ENCODE measurements at regions not wholly inside any gene's neighbourhood (a gene's known extent, or its start where the extent isn't known, plus 50 kb on each side); places are given as distances from the start of the nearest gene placed in this dataset.

- Mint-ChIP-seq H3K36me3 (ENCODE audit: low read depth) (peaks cover 2% of the 10 kb centered on the region), H3K27ac (ENCODE audit: unreplicated experiment) (no peak overlapping the region), H3K4me3 (no peak overlapping the region), H3K27me3 (ENCODE audit: low read depth) (no peaks in the 10 kb centered on the region), H3K4me1 (no peaks in the 10 kb centered on the region), H3K9me3 (peaks cover 3% of the 10 kb centered on the region)
- no peak for DNase-seq (ENCODE audit: low read depth, low spot score)
- no peak for TF ChIP-seq CTCF (conservative IDR thresholded peaks at IDR 0.05)
These were observed 556.3 kb downstream of the PCDH17 start for GRCh38 chr13:58187881-58188280.

DNA sequence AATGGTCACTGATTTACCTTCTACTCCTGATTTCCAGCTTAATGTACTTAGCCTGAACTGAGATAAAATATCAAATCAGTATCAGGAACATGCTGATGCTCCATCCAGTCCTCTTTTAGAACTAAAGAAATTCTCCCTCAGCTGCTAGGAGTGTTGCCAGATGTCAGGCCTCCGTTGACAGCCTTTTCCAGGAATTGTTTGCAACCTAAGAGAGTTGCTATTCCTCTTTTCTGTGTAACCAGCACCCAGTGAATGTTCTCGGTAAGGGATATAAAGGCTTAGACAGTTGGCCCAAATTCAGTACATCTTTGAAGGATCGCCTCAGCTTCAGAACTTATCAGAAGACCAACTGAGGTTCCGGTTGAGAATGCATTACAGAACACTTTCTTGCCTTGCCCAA lies 559.0 kb downstream of the PCDH17 start:
- DNase-seq (ENCODE audit: low read depth, low spot score) = no peak
- peaks cover 5% of the 10 kb centered on the region for H3K9me3 Mint-ChIP-seq
- no peak overlapping the region for H3K27ac Mint-ChIP-seq (ENCODE audit: unreplicated experiment)
- H3K4me3 Mint-ChIP-seq = no peak overlapping the region
- no peaks in the 10 kb centered on the region for H3K4me1 Mint-ChIP-seq
- TF ChIP-seq CTCF (conservative IDR thresholded peaks at IDR 0.05) = no peak
- H3K27me3 Mint-ChIP-seq (ENCODE audit: low read depth) = no peaks in the 10 kb centered on the region
- peaks cover 2% of the 10 kb centered on the region for H3K36me3 Mint-ChIP-seq (ENCODE audit: low read depth)

DNA sequence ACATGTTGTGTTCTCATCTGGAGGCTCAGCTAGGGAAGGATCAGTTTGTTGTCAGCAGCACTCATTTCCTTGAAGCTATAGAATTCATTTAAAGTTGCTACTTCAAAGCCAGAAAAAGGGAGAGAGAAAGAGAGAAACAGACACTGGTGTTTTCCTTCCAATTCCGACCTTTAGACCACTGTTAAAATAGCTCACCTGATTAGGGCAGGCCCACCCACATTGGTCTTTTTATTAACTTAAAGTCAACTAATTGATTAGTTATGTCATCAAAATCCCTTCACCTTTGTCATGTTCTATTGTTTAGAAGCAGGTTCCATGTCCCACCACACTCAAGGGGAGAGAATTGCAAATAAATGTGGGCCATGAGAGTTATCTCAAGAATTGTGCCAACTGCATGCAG lies 560.2 kb downstream of the PCDH17 start:
- H3K4me3 Mint-ChIP-seq = no peak overlapping the region
- no peaks in the 10 kb centered on the region for H3K4me1 Mint-ChIP-seq
- H3K27me3 Mint-ChIP-seq (ENCODE audit: low read depth) = no peaks in the 10 kb centered on the region
- H3K36me3 Mint-ChIP-seq (ENCODE audit: low read depth) = peaks cover 3% of the 10 kb centered on the region
- no peak for TF ChIP-seq CTCF (conservative IDR thresholded peaks at IDR 0.05)
- DNase-seq (ENCODE audit: low read depth, low spot score) = no peak
- H3K9me3 Mint-ChIP-seq = peaks cover 6% of the 10 kb centered on the region
- no peak overlapping the region for H3K27ac Mint-ChIP-seq (ENCODE audit: unreplicated experiment)

DNA sequence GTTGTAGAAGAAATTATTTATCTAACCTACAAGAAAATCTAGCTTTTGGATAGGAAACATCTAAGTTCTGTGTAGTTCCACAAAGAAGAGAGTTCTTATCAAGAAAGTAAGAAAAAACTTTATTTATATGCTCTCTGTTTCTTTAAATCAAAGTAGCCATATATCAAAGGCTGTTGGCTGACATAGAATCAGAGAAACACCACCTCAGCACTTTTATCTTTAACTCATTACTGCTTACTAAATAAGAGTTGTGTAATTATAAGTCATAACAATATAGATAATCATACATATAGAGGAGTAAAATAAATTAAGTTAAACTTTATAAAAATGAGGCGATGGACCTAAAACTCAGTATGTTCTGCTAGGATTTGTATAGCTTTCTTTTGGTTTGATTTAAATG lies 570.6 kb downstream of the PCDH17 start:
- Mint-ChIP-seq H3K36me3 (ENCODE audit: low read depth) (no peaks in the 10 kb centered on the region), H3K27me3 (ENCODE audit: low read depth) (no peaks in the 10 kb centered on the region), H3K9me3 (no peaks in the 10 kb centered on the region), H3K4me3 (no peak overlapping the region), H3K27ac (ENCODE audit: unreplicated experiment) (no peak overlapping the region), H3K4me1 (no peaks in the 10 kb centered on the region)
- DNase-seq (ENCODE audit: low read depth, low spot score) = no peak
- no peak for TF ChIP-seq CTCF (conservative IDR thresholded peaks at IDR 0.05)

- no peak overlapping the region for H3K27ac Mint-ChIP-seq (ENCODE audit: unreplicated experiment)
- DNase-seq (ENCODE audit: low read depth, low spot score) = no peak
- H3K4me1 Mint-ChIP-seq = no peaks in the 10 kb centered on the region
- H3K4me3 Mint-ChIP-seq = no peak overlapping the region
- H3K27me3 Mint-ChIP-seq (ENCODE audit: low read depth) = no peaks in the 10 kb centered on the region
- no peaks in the 10 kb centered on the region for H3K9me3 Mint-ChIP-seq
- H3K36me3 Mint-ChIP-seq (ENCODE audit: low read depth) = no peaks in the 10 kb centered on the region
- TF ChIP-seq CTCF (conservative IDR thresholded peaks at IDR 0.05) = no peak
These were observed 576.0 kb downstream of the PCDH17 start for GRCh38 chr13:58207501-58207900.

- Mint-ChIP-seq H3K27ac (ENCODE audit: unreplicated experiment) (no peak overlapping the region), H3K4me1 (no peaks in the 10 kb centered on the region), H3K27me3 (ENCODE audit: low read depth) (no peaks in the 10 kb centered on the region), H3K9me3 (peaks cover 3% of the 10 kb centered on the region), H3K36me3 (ENCODE audit: low read depth) (no peaks in the 10 kb centered on the region), H3K4me3 (no peak overlapping the region)
- TF ChIP-seq CTCF (conservative IDR thresholded peaks at IDR 0.05) = no peak
- DNase-seq (ENCODE audit: low read depth, low spot score) = no peak
These were observed 603.9 kb downstream of the PCDH17 start for GRCh38 chr13:58235454-58235853.
